ENCODE measurements at regions not wholly inside any gene's neighbourhood (a gene's known extent, or its start where the extent isn't known, plus 50 kb on each side); places are given as distances from the start of the nearest gene placed in this dataset.
"Not testable (repeated sequence)": the region's sequence is repeated elsewhere in the genome, so short reads cannot be mapped to it uniquely, and the experiment has no call there.

- DNase-seq, result no peak
Measured at GRCh38 chr5:87150630-87151029, 117.1 kb upstream of the RASA1 start.

DNA sequence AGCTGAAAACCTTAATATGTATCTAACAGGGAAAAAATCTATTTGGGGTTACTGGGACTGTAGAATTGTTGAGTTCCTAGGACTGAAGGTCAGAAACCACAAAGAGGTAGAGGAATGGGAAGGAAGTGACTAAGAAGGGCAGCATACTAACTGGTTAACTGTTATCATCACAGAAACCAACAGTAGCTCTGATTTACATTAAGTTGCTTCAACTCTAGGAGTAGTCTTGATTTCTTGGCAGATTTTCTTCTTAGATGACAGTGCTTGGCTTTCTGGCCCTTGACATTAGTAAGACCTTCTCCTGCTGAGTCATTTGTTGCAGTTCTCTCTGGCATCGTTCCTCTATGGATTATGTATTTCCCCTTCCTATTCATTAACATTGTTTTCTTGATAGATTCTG is 116.1 kb upstream of the RASA1 start:
- DNase-seq, result no peak

GRCh38 chr5:87152886-87153285 is 114.8 kb upstream of the RASA1 start:
- no peak for DNase-seq

DNA sequence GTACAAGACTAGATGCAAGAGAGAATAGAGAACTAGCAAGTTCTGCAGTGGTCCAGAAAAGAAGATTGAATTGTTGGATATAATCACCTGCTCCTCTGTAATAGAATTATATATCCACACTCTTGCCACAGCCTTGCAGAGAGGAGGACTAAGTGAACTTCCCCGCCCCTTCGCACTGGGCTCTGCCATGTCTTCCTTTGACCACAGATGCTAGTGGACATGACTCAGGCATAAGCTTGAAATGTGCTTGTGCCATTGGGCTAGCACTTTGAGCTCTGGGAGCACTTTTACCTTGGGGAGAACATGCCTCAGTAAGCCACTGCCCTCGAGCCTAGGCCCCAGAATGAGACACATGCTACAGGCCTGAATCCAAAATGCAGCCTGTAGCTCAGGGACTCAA is 113.5 kb upstream of the RASA1 start:
- DNase-seq, result no peak

- no peak for DNase-seq
Measured at GRCh38 chr5:87155106-87155505, 112.6 kb upstream of the RASA1 start.

DNA sequence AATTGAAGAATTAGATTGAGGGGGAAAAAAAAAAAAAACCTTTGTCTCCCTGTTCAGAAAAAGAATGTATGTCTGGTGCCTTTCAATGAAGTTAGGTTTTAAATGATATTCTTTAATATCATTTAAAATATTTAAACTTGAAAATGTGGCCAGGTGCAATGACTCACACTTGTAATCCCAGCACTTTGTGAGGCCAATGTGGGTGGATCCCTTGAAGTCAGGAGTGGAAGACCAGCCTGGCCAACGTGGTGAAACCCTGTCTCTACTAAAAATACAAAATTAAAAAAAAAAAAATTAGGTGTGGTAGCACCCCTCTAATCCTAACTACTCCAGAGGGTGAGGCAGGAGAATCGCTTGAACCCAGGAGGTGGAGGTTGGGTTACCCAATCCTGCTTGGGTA is 111.1 kb upstream of the RASA1 start:
- DNase-seq, result peak in 1 of 2 experiments; percentile 3

DNA sequence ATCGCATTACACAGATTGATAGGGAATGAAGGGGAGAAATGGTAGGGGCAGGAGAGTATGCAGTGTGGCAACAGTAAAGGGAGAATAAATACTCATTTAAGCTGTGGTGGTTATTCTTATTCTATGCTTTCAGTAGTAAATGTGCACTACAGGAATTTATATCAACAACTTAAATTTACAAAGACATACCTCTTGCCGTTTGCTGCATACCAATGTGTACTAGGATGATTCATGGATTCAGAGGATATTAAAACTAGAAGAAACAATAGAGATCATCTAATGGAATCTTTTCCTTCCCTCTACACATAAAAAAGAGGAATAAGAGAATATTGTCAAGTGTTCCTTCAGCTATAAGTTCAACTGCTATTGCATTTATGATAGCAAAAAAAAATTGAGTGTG is 103.3 kb upstream of the RASA1 start:
- no peak for DNase-seq

- DNase-seq, result no peak
Measured at GRCh38 chr5:87169300-87169991, 98.2 kb upstream of the RASA1 start.

- DNase-seq, result no peak
Measured at GRCh38 chr5:87170799-87171198, 96.9 kb upstream of the RASA1 start.

- DNase-seq, result no peak
Measured at GRCh38 chr5:87182649-87183048, 85.0 kb upstream of the RASA1 start.

DNA sequence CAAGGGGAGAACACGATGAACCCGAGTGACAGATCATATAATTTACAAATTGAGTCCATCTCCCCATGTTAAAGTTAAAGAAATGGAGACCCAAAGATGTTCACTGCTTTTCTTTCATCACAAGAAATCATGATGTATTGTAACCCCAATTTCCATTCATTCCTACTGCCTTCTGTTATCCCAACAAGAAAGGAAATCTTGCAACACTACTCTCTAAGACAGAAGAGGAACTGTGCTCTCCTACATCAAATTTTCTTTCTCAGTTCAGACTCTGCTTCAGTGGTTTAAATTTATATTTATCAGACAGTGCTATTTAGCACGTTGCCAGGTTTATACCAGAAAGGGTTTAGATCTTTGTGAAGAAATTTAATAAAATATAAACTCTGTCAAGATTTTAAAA is 83.8 kb upstream of the RASA1 start:
- no peak for DNase-seq

DNA sequence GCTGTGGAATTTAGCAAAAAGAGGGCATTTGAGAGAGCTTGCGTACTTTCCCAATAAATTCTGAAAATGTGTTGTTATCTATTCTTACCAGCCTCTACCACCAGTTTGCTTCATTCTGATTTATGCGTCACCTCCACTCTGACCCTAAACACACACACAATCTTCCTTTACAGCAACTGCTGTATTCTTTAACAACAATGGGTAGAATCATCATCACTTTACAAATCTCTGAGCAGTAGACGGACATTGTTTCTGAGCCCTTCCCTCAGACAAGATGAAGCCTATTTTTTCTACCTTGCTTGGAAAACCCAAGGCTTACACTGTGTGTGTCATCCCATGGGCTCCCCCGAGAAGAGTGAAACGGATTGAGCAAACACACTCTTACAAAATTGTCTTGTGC is 83.1 kb upstream of the RASA1 start:
- DNase-seq, result no peak

- no peak for DNase-seq
Measured at GRCh38 chr5:87185838-87186237, 81.8 kb upstream of the RASA1 start.

DNA sequence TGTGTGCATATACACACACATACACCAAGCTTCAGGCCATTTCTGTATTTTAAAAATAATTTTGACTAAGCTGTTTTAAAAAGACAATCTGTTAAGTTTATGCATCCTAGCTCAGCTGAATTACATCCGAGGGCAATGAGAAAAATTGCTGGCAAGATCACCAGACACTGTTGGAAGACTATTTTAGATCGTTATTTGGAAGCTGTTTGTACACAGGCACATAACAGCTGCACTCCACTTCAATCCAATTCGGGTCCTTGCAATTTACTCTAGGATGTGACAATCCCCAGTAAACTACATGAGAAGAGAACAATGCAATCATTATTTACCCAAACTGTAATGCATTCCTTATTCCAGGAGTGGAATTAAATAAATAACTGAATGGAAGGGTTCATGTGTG is 79.3 kb upstream of the RASA1 start:
- DNase-seq, result peak in 1 of 2 experiments; percentile 3

DNA sequence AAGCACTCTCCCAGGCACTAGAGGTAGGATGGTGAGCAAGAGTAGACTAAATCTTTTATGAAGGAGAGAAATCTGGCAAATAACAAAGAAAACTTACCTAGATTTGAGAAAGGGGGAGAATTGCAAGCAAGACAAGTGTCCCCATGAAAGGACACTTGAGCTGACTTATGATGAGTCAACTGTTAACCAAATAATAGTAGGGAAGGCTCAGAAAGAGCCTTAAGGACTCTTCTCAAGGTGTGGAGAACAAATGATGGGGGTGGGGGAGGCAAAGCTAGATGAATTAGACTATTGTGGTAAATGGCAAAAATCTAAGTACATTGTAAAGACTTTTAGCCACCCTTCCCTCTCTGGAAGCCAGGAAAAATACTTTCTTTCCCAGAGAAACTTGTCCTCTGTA is 77.6 kb upstream of the RASA1 start:
- no peak for DNase-seq

DNA sequence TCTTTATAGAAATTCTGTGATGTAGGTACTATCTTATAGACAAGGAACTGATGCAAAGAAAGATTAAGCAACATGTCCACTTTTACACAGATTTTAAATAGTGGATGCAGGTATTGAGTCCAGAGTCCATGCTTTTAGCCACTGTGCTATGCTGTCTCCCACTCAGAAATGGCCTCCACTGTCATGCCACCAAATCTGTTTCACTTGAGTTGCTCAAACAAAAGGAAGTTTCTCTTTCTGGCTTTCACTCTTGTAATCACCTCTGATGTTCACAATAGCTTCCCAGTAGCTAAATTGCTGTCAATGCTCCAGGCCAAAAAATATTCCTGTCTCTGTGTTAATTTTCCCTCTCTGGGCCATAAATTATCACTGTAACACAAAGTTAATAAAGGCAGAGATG is 77.0 kb upstream of the RASA1 start:
- no peak for DNase-seq

- no peak for DNase-seq
Measured at GRCh38 chr5:87191645-87192044, 76.0 kb upstream of the RASA1 start.

- no peak for DNase-seq
Measured at GRCh38 chr5:87195104-87195591, 72.5 kb upstream of the RASA1 start.

DNA sequence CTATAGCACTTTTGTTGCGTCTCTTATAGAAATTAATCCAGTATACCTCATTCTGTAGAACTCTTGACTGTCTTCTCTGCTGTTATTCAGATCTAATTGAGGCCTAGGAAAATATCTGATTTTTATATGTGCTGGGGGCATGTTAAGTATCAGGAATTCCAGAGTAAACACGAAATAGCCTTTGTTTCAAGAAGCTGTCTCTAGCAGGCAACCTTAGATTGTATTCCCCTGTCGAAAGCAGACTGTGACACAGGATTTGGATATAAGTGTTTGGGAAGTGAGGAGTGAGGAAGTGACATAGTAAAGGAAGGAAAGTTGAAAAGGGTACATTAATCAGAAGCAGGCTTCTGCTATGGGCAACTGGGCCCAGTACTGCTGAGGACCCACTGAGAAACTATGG is 72.1 kb upstream of the RASA1 start:
- no peak for DNase-seq

DNA sequence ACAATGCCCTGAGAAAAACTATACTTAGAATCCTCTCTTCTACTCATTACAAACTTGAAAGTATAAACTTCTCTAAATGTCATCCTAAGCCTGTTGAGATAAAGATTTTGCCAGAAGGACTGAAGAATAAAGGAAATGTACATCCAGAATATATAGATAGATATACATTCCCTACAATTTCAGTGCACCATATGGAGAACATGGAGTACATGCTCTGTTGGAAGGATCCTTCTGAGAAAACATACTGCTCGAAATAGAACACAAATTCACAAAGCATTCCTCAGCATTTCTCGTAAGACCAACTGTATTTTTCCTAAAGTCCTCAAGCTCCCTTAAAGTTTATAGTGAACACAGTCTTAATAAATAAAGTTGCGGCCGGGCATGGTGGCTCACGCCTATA is 69.7 kb upstream of the RASA1 start:
- DNase-seq, result no peak

DNA sequence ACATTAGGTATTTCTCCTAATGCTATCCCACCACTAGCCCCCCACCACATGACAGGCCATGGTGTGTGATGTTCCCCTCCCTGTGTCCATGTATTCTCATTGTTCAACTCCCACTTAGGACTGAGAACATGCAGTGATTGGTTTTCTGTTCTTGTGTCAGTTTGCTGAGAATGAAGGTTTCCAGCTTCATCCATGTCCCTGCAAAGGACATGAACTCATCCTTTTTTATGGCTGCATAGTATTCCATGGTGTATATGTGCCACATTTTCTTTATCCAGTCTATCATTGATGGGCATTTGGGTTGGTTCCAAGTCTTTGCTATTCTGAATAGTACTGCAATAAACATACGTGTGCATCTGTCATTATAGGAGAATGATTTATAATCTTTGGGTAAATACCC is 68.4 kb upstream of the RASA1 start:
- not testable (repeated sequence) for DNase-seq

DNA sequence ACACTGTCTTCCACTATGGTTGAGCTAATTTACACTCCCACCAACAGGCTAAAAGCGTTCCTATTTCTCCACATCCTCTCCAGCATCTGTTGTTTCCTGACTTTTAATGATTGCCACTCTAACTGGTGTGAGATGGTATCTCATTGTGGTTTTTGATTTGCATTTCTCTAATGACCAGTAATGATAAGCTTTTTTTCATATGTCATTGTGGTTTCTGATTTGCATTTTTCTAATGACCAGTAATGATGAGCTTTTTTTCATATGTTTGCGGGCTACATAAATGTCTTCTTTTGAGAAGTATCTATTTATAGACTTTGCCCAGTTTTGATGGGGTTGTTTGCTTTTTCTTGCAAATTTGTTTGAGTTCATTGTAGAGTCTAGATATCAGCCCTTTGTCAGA is 68.0 kb upstream of the RASA1 start:
- not testable (repeated sequence) for DNase-seq

DNA sequence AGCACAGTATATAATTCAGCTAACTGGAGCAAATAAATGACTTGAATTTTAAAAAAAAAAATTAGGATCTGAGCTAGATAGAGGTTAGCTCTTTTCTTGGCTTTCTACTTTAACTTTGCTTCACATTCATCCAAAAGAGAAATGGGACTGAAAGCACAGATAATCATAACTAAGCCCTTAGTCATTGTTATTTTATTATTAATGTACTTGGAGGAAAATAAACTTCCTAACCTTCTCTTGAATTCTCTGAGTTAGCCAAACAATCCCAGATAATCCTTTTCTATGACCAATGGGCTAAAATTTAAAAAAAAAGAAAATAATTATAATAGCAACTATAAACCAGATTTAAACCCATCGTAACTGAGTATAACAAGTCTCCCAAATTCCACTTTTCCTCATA is 57.6 kb upstream of the RASA1 start:
- DNase-seq, result no peak

GRCh38 chr5:87210743-87211142 is 56.9 kb upstream of the RASA1 start:
- DNase-seq, result no peak

- no peak for DNase-seq
Measured at GRCh38 chr5:87211676-87212075, 56.0 kb upstream of the RASA1 start.

Data from NCI-H446 (cell line).